GM23248 (cell line): ENCODE measurements at regions not wholly inside any gene's neighbourhood (a gene's known extent, or its start where the extent isn't known, plus 50 kb on each side); places are given as distances from the start of the nearest gene placed in this dataset.

Source experiments
- DNase-seq: peaks from one replicate; pipeline ENCODE4 v3.0.0-alpha.2; 2015
- H2AFZ ChIP-seq: fragments of 200-600 bp; sonication (generic); 2 replicates; pipeline ENCODE4 v1.6.1; 2016; ENCODE audit warnings: antibody characterized with exemption
- H3F3A ChIP-seq: fragments of 200-600 bp; sonication (generic); 2 replicates; pipeline ENCODE4 v1.6.1; 2016; ENCODE audit warnings: mild to moderate bottlenecking, antibody characterized with exemption, mixed run types; ENCODE audit not compliant: insufficient read depth
- H3K27ac ChIP-seq: fragments of 200-600 bp; sonication (generic); 2 replicates; pipeline ENCODE4 v1.5.1; 2016; ENCODE audit warnings: mild to moderate bottlenecking
- H3K27me3 ChIP-seq: fragments of 200-600 bp; sonication (generic); replicated peaks from 2 replicates; pipeline ENCODE4 v1.6.1; 2016; ENCODE audit warnings: mild to moderate bottlenecking; ENCODE audit not compliant: insufficient read depth
- H3K36me3 ChIP-seq: fragments of 200-600 bp; sonication (generic); 2 replicates; pipeline ENCODE4 v1.6.1; 2016; ENCODE audit warnings: low read depth, mild to moderate bottlenecking
- H3K4me1 ChIP-seq: fragments of 200-600 bp; sonication (generic); 2 replicates; pipeline ENCODE4 v1.6.1; 2016; ENCODE audit warnings: mild to moderate bottlenecking; ENCODE audit not compliant: insufficient read depth
- H3K4me2 ChIP-seq: fragments of 200-600 bp; sonication (generic); one replicate; pipeline ENCODE4 v1.6.1; 2016; ENCODE audit warnings: mild to moderate bottlenecking; ENCODE audit not compliant: unreplicated experiment
- H3K4me3 ChIP-seq: fragments of 200-600 bp; sonication (generic); 2 replicates; pipeline ENCODE4 v1.5.1; 2016; ENCODE audit warnings: mild to moderate bottlenecking
- H3K79me2 ChIP-seq: fragments of 200-600 bp; sonication (generic); 2 replicates; pipeline ENCODE4 v1.6.1; 2016; ENCODE audit warnings: mild to moderate bottlenecking; ENCODE audit not compliant: insufficient read depth
- H3K9ac ChIP-seq: fragments of 200-600 bp; sonication (generic); 2 replicates; pipeline ENCODE4 v1.6.1; 2016; ENCODE audit warnings: mild to moderate bottlenecking
- H3K9me2 ChIP-seq: fragments of 200-600 bp; sonication (generic); 2 replicates; pipeline ENCODE4 v1.6.1; 2016; ENCODE audit warnings: mixed run types, mild to moderate bottlenecking, moderate library complexity; ENCODE audit not compliant: insufficient read depth
- H3K9me3 ChIP-seq: fragments of 200-600 bp; sonication (generic); one replicate; pipeline ENCODE4 v1.6.1; 2017; ENCODE audit warnings: low read depth
- H4K20me1 ChIP-seq: fragments of 200-600 bp; sonication (generic); 2 replicates; pipeline ENCODE4 v1.6.0; 2016; ENCODE audit not compliant: insufficient read depth
- EZH2 ChIP-seq: fragments of 200-600 bp; sonication (generic); IDR thresholded peaks from 2 replicates; pipeline ENCODE4 v1.6.1; 2018; ENCODE audit warnings: antibody characterized with exemption, mild to moderate bottlenecking; ENCODE audit not compliant: insufficient read depth, poor library complexity, severe bottlenecking
- EZH2phosphoT487 ChIP-seq: fragments of 200-600 bp; sonication (generic); IDR thresholded peaks from 2 replicates; pipeline ENCODE4 v1.6.1; 2018; ENCODE audit warnings: antibody characterized with exemption, moderate library complexity, mild to moderate bottlenecking, low read depth; ENCODE audit not compliant: insufficient read depth
- WGBS, 2 experiments: methylation state at CpG; one replicate each; pipeline ENCODE4 v1.1.6; 2015 to 2017; ENCODE audit warnings: low lambda C conversion rate in 2 of 2, low coverage in 1 of 2; ENCODE audit errors: missing lambda C conversion rate in 2 of 2; 5-methylcytosine and 5-hydroxymethylcytosine counted together
- in situ Hi-C: fragments of 300-500 bp; cut with MboI; formaldehyde crosslinking; loops from 2 replicates; pipeline ENCODE4 v1.15.0; 2020

- no peak overlapping the region for H3K4me3 ChIP-seq
- no peak for DNase-seq
- H2AFZ ChIP-seq: no peak overlapping the region
- H3K79me2 ChIP-seq: no peaks in the 10 kb centered on the region
- H3K9me3 ChIP-seq: peaks cover 5% of the 10 kb centered on the region
- no peaks in the 10 kb centered on the region for H3K36me3 ChIP-seq
- no peaks in the 10 kb centered on the region for H4K20me1 ChIP-seq
- H3K4me1 ChIP-seq: no peaks in the 10 kb centered on the region
- no peaks in the 10 kb centered on the region for H3K27me3 ChIP-seq
- H3K9me2 ChIP-seq: no peaks in the 10 kb centered on the region
- in situ Hi-C loops: no loop called here
- H3K27ac ChIP-seq: no peak overlapping the region
- no peak overlapping the region for H3K4me2 ChIP-seq
- WGBS, 2 experiments: 44 to 52% methylated on average over 3 of the region's 3 CpGs
- TF ChIP-seq EZH2phosphoT487 (no peak), EZH2 (no peak)
- H3F3A ChIP-seq: no peaks in the 10 kb centered on the region
- H3K9ac ChIP-seq: no peak overlapping the region
Observed at GRCh38 chr4:160894809-160895208, 1269.0 kb downstream of the FSTL5 start.

DNA sequence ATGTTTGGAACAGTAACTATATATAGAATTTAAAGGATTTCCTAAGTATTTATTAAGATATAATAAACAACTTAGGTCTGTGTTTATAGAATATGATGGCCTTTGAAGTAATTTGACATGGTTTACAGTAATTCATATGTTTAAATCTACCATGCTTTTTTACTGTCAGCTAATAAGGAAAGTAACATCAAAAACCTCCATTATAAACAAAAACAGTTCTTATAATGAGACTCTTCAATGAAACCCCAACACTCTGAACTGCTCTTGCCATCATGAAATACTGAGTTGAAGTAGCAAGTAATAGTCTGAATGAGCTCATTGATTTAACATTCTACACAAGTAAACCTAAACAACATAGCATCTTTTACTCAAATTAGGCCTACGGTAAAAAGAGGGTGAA is 1236.5 kb downstream of the FSTL5 start:
- in situ Hi-C loops: no loop called here
- Histone ChIP-seq H3K9me3 (no peaks in the 10 kb centered on the region), H3K4me2 (no peak overlapping the region), H3F3A (no peaks in the 10 kb centered on the region), H3K27me3 (no peaks in the 10 kb centered on the region), H3K79me2 (no peaks in the 10 kb centered on the region), H3K4me3 (no peak overlapping the region), H3K36me3 (no peaks in the 10 kb centered on the region), H4K20me1 (no peaks in the 10 kb centered on the region), H2AFZ (no peak overlapping the region), H3K4me1 (no peaks in the 10 kb centered on the region), H3K9me2 (no peaks in the 10 kb centered on the region), H3K27ac (no peak overlapping the region), H3K9ac (no peak overlapping the region)
- TF ChIP-seq EZH2phosphoT487: no peak
- no peak for TF ChIP-seq EZH2
- DNase-seq: no peak
- 50 to 56% methylated on average over 1 of the region's 1 CpG for WGBS, 2 experiments

DNA sequence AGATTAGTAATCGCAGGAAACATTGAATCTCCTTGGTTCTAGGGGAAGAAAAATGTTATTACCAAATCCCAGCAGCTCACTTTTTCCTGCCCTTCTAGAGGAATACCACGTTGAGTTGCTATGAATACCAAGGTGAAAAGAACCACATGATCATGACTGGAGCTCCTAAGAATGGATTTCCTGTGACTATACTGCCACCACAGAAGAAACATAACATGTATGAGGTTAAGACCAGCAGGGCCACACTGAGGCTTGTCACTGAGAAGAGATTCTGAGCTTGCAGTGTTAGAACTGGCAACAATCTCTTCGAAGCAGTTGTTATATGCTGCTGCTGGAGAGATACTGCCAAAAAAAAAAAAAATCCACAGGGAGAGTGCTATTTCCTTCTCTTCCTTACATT is 1235.3 kb downstream of the FSTL5 start:
- H3K9me3 ChIP-seq: no peaks in the 10 kb centered on the region
- H3K4me1 ChIP-seq: no peaks in the 10 kb centered on the region
- H3K4me2 ChIP-seq: no peak overlapping the region
- no peak overlapping the region for H3K27ac ChIP-seq
- no peaks in the 10 kb centered on the region for H3K9me2 ChIP-seq
- no peaks in the 10 kb centered on the region for H4K20me1 ChIP-seq
- no peak overlapping the region for H2AFZ ChIP-seq
- no peaks in the 10 kb centered on the region for H3K79me2 ChIP-seq
- no peak for DNase-seq
- no peak overlapping the region for H3K9ac ChIP-seq
- H3K4me3 ChIP-seq: no peak overlapping the region
- TF ChIP-seq EZH2phosphoT487 (no peak), EZH2 (no peak)
- in situ Hi-C loops: no loop called here
- 4 to 9% methylated on average over 3 of the region's 3 CpGs for WGBS, 2 experiments
- H3K27me3 ChIP-seq: no peaks in the 10 kb centered on the region
- H3F3A ChIP-seq: no peaks in the 10 kb centered on the region
- H3K36me3 ChIP-seq: no peaks in the 10 kb centered on the region

DNA sequence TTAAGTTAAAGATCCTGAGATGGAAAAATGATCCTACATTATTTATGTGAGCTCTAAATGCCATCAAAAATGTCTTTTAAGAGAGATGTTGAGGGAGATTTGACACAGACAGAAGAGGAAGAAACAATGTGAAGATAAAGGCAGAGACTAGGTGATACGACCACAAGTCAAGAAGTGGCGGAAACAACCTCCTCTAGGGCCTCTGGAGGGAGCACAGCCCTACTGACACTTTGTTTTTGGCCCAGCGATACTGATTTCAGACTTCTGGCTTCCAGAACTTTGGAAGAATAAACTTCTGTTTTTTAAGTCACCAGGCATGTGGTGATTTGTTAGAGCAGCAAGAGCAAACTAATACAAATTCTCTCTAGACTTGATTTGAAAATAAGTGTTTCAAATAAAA is 1216.1 kb downstream of the FSTL5 start:
- DNase-seq: no peak

DNA sequence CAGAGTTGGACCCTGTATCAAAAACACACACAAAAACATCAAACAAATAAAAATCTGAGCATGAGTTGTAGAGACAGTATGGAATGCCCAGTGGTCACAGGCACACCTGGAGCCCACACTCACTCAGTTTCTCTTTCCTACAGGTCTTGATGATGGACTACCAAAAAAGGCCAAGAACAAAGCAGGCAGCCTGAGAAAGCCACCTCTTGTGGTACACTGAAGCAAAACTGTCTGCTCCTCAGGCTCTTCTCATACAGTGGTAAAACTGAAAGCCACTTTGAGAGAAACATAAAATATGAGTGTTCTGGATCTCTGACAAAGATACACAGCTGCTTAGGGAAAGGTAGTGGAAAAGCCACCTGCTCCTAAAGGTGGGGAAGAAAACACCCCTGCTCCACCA is 1206.9 kb downstream of the FSTL5 start:
- Histone ChIP-seq H3K9me2 (no peaks in the 10 kb centered on the region), H4K20me1 (no peaks in the 10 kb centered on the region), H3K27ac (no peak overlapping the region), H3K27me3 (no peaks in the 10 kb centered on the region), H3K79me2 (no peaks in the 10 kb centered on the region), H3F3A (no peaks in the 10 kb centered on the region), H3K9me3 (no peaks in the 10 kb centered on the region), H3K4me1 (no peaks in the 10 kb centered on the region), H3K4me3 (no peak overlapping the region), H3K9ac (no peak overlapping the region), H3K36me3 (no peaks in the 10 kb centered on the region), H3K4me2 (no peak overlapping the region), H2AFZ (no peak overlapping the region)
- DNase-seq: no peak
- in situ Hi-C loops: no loop called here
- no peak for TF ChIP-seq EZH2
- no peak for TF ChIP-seq EZH2phosphoT487

More for the DNA sequence above, 1216.1 kb downstream of the FSTL5 start:
- Histone ChIP-seq H3K9ac (no peak overlapping the region), H2AFZ (no peak overlapping the region), H3K9me2 (no peaks in the 10 kb centered on the region), H4K20me1 (no peaks in the 10 kb centered on the region), H3K27ac (no peak overlapping the region), H3F3A (no peaks in the 10 kb centered on the region), H3K4me1 (no peaks in the 10 kb centered on the region), H3K36me3 (no peaks in the 10 kb centered on the region), H3K79me2 (no peaks in the 10 kb centered on the region), H3K27me3 (no peaks in the 10 kb centered on the region), H3K9me3 (no peaks in the 10 kb centered on the region), H3K4me2 (no peak overlapping the region), H3K4me3 (no peak overlapping the region)
- WGBS, 2 experiments: 15 to 26% methylated on average over 3 of the region's 3 CpGs
- in situ Hi-C loops: no loop called here
- TF ChIP-seq EZH2 (no peak), EZH2phosphoT487 (no peak)
